Skeletal muscle tissue (tissue), 3 donors: ENCODE measurements at regions not wholly inside any gene's neighbourhood (a gene's known extent, or its start where the extent isn't known, plus 50 kb on each side); places are given as distances from the start of the nearest gene placed in this dataset.

Source experiments
- H3K27ac ChIP-seq: one replicate; pipeline ENCODE4 v1.7.0; 2013; ENCODE audit warnings: mild to moderate bottlenecking, low read depth, low read length, inconsistent platforms
- H3K27me3 ChIP-seq, 3 donors: one replicate each; pipeline ENCODE4 v1.7.0; 2013; ENCODE audit warnings: low read length in 3 of 3; ENCODE audit not compliant: control insufficient read depth in 3 of 3, insufficient read depth in 3 of 3
- H3K36me3 ChIP-seq, 3 donors: one replicate each; pipeline ENCODE4 v1.7.0; 2013; ENCODE audit warnings: low read length in 3 of 3; ENCODE audit not compliant: control insufficient read depth in 3 of 3, insufficient read depth in 3 of 3
- H3K4me1 ChIP-seq, 3 donors: one replicate each; pipeline ENCODE4 v1.7.0; 2013; ENCODE audit warnings: low read length in 3 of 3, mild to moderate bottlenecking in 3 of 3; ENCODE audit not compliant: control insufficient read depth in 3 of 3, insufficient read depth in 3 of 3
- H3K4me3 ChIP-seq, 3 donors: one replicate each; pipeline ENCODE4 v1.7.0; 2013; ENCODE audit warnings: low read length in 3 of 3
- H3K9ac ChIP-seq, 3 donors: one replicate each; pipeline ENCODE4 v1.7.0; 2013; ENCODE audit warnings: low read length in 3 of 3, mild to moderate bottlenecking in 3 of 3, moderate library complexity in 2 of 3, low read depth in 1 of 3
- H3K9me3 ChIP-seq, 3 donors: one replicate each; pipeline ENCODE4 v1.7.0; 2013; ENCODE audit warnings: low read length in 3 of 3; ENCODE audit not compliant: control insufficient read depth in 3 of 3
- donor health status: Osteomylitis.

DNA sequence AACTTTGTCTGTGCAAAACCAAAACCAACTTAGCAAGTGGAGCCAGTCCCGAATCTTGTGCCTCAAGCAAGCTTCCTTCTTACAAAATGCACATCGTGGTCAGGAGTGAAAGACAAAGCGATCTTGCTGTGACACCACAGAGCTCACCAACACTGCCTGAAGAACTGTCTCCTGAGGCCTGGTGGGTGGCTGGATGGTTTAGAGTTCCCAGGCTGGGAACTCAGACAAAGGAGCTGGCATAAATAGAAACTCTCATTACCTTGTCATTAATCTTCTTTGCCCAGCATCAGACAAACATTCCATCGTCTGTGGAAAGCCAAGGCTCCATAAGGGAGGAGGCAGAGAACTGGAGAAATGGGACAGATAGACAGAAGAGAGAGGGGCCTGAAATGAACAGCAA lies 144.8 kb downstream of the KCNA5 start:
- H3K27ac ChIP-seq: no peak overlapping the region
- no peaks in the 10 kb centered on the region for H3K9me3 ChIP-seq
- no peak overlapping the region for H3K4me3 ChIP-seq
- no peaks in the 10 kb centered on the region for H3K36me3 ChIP-seq
- no peaks in the 10 kb centered on the region for H3K27me3 ChIP-seq
- H3K9ac ChIP-seq: no peak overlapping the region
- H3K4me1 ChIP-seq: peaks cover 0 to 8% (median 3%) of the 10 kb centered on the region in 3 donors

DNA sequence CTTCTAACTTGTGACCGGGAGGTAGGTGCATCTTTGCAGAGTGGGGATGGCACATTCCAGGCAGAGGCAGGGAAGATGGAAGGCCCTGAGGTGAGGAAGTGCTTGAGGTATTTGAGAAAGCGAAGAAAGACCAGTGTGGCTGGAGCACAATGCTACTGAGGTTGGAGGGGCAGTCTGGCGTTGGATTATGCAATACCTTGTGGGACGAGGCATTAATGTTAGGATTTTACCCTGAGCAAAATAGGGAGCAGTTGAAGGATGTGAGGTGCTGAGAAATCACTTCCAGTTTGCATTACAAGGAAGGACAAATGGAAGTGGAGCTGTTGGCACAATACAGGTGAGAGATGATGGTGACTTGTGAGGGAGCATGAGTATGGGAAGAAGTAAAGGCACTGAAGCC lies 145.5 kb downstream of the KCNA5 start:
- no peaks in the 10 kb centered on the region for H3K36me3 ChIP-seq
- H3K27ac ChIP-seq: no peak overlapping the region
- H3K9ac ChIP-seq: no peak overlapping the region
- no peaks in the 10 kb centered on the region for H3K9me3 ChIP-seq
- H3K4me3 ChIP-seq: no peak overlapping the region
- peaks cover 0 to 8% (median 3%) of the 10 kb centered on the region in 3 donors for H3K4me1 ChIP-seq
- H3K27me3 ChIP-seq: no peaks in the 10 kb centered on the region

DNA sequence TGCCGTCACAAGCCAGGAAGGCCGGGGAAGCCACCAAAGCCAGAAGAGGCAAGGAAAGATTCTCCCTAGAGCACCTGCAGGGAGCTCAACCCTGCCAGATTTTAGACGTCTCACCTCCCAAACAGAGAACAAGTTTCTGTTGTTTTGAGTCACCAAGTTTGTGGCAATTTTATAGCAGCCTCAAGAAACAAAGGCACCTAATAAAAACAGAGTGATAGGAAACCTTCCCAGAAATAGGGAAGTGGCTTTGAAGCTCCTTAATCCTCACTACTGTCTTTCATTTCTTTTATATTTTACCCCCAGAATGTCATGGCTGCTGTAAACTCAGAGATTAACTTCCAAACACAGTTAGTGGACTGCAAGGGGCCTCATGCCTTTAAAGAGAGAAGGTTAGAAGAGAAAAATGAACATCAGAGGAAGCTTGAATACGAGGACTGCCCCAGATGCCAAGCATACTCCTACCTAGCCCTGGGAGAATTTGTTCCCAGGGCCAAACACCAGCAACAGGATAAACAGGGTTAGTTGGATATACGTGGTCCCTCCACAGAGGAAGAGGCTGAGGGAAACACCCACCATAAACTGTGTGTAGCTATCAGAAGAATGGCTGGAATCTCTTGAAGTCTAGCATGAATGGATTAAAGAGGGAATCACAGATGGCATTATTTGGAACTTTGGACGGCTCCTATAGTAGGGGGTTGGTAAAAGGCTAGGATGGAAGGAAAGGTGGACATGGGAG lies 148.3 kb downstream of the KCNA5 start:
- H3K9ac ChIP-seq: no peak overlapping the region
- H3K4me1 ChIP-seq: peaks cover 0 to 3% (median 0%) of the 10 kb centered on the region in 3 donors
- no peaks in the 10 kb centered on the region for H3K9me3 ChIP-seq
- no peaks in the 10 kb centered on the region for H3K27me3 ChIP-seq
- H3K27ac ChIP-seq: no peak overlapping the region
- H3K36me3 ChIP-seq: no peaks in the 10 kb centered on the region
- H3K4me3 ChIP-seq: no peak overlapping the region

DNA sequence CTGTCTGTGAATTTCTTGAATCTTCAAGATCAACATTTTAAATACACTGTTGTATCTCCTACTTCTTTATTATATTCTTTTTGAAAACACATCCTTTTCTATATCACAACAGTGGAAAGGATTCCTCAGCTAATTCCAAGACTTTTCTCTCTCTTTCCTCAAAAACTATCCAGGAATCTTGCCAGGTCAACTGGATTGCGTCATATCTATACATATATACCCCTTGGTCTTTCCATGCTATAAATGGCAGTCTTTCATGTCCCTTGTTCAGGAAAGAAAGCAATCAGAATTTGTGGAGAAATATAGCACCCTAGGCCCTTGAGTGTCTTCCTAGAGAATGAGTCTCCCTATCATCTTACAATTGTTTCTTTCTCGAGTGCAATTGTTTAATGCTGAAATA lies 149.0 kb downstream of the KCNA5 start:
- H3K9ac ChIP-seq: no peak overlapping the region
- H3K9me3 ChIP-seq: no peaks in the 10 kb centered on the region
- no peak overlapping the region for H3K4me3 ChIP-seq
- peaks cover 0 to 3% (median 0%) of the 10 kb centered on the region in 3 donors for H3K4me1 ChIP-seq
- H3K36me3 ChIP-seq: no peaks in the 10 kb centered on the region
- H3K27me3 ChIP-seq: no peaks in the 10 kb centered on the region
- no peak overlapping the region for H3K27ac ChIP-seq

DNA sequence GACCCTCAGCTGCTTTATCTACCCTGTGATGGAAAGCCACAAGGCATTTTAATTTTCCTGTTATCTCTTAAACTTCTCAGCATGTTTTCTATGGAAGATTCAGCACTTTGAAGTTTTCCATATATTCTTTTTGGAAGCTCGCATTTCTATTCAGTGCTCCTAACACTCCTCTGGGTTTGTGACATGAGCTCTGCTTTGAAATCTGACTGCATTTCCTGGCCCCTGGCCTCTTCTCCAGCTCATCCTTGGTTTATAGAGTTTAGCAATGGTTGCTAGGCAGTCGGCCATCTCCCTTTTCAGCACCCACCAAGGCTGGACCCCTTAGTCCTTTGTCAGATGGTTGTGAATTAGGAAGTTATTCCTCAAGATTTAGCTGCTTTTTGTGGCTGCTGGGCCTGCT lies 150.6 kb downstream of the KCNA5 start:
- no peak overlapping the region for H3K4me3 ChIP-seq
- no peaks in the 10 kb centered on the region for H3K4me1 ChIP-seq
- no peaks in the 10 kb centered on the region for H3K9me3 ChIP-seq
- no peak overlapping the region for H3K27ac ChIP-seq
- no peak overlapping the region for H3K9ac ChIP-seq
- H3K36me3 ChIP-seq: no peaks in the 10 kb centered on the region
- H3K27me3 ChIP-seq: no peaks in the 10 kb centered on the region

DNA sequence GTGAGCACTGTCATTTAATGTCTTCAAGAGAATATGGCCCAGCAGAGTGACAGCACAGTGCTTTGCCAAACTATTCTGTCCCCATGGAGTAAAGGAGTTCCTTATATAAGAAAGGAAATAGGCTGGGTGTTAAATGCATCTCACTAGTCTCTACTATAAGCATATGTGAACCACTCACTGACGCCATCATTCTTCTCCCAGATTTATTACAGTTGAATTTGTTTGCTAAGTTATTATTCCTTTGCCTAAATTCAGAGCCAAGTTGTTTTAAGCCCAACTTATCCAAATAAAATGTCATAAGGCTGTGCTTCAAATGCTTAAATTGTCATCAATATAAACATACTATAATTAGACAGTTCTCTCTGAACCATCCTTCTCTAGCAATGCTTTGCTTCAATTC lies 151.6 kb downstream of the KCNA5 start:
- H3K9me3 ChIP-seq: no peaks in the 10 kb centered on the region
- H3K4me3 ChIP-seq: no peak overlapping the region
- H3K27ac ChIP-seq: no peak overlapping the region
- peaks cover 0 to 3% (median 0%) of the 10 kb centered on the region in 3 donors for H3K27me3 ChIP-seq
- H3K4me1 ChIP-seq: no peaks in the 10 kb centered on the region
- no peaks in the 10 kb centered on the region for H3K36me3 ChIP-seq
- H3K9ac ChIP-seq: no peak overlapping the region

DNA sequence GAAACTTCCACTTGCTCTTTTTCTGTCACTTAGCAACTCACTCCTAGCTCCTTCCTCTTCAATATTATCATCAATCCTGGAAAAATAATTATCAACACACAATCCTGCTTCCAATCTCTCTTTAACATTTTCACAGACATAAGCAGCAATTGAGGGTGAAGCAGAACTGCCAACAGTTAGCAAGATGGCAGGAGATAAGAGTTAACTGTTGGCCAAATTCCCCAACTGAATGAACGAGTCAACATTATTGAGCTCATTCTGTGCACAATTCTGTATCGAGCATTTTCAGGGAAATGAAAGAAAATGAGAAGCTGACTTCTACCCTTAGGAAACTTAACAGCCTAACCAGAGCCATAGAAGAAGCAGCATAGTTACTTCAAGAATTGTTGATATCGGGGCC lies 152.0 kb downstream of the KCNA5 start:
- no peak overlapping the region for H3K27ac ChIP-seq
- H3K9ac ChIP-seq: no peak overlapping the region
- no peak overlapping the region for H3K4me3 ChIP-seq
- H3K9me3 ChIP-seq: no peaks in the 10 kb centered on the region
- peaks cover 0 to 3% (median 0%) of the 10 kb centered on the region in 3 donors for H3K27me3 ChIP-seq
- no peaks in the 10 kb centered on the region for H3K36me3 ChIP-seq
- H3K4me1 ChIP-seq: peaks cover 0 to 2% (median 1%) of the 10 kb centered on the region in 3 donors

DNA sequence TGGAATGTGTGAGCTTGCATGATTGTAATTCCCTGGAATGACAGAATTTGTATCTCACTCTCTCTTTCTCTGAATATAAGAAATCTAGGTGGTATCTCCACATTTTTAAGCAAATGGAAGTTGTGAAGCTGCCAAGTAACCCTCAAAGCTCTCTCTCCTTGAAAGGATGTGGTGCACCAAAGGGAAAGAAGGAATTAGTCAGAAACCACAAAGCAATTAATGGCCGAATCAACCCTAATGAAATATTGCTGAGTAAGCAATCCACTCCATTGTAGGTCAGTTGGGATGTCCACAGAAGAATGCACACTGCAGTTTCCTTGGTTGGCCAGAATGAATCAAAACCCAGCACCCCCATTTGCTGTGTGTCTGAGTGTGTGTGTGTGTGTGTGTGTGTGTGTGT lies 153.5 kb downstream of the KCNA5 start:
- Histone ChIP-seq H3K9ac (no peak overlapping the region), H3K27me3 (peaks cover 0 to 3% (median 0%) of the 10 kb centered on the region in 3 donors), H3K9me3 (no peaks in the 10 kb centered on the region), H3K27ac (no peak overlapping the region), H3K4me1 (peaks cover 0 to 6% (median 5%) of the 10 kb centered on the region in 3 donors), H3K36me3 (no peaks in the 10 kb centered on the region), H3K4me3 (no peak overlapping the region)

DNA sequence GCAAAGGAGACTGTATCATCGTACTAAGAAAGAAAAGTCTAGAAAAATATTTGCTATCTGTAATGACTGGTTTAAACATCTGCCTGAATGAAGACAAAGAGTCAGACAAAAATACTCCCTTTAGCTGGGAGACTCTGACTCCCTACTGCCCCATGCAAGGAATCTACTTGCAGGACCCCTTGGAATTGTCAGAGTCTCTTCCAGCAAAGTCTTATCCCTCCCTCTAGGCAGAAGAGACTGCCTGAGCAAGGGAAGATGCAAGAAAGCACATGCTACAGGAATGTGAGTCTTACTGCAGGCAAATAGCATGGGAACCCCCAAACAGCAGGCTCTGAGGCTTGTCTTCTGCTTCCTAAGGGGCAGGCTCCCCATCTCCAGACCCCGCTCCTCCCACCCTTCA lies 154.0 kb downstream of the KCNA5 start:
- H3K27me3 ChIP-seq: peaks cover 0 to 3% (median 0%) of the 10 kb centered on the region in 3 donors
- H3K36me3 ChIP-seq: no peaks in the 10 kb centered on the region
- peaks cover 0 to 6% (median 5%) of the 10 kb centered on the region in 3 donors for H3K4me1 ChIP-seq
- H3K9me3 ChIP-seq: no peaks in the 10 kb centered on the region
- H3K9ac ChIP-seq: no peak overlapping the region
- no peak overlapping the region for H3K27ac ChIP-seq
- no peak overlapping the region for H3K4me3 ChIP-seq

DNA sequence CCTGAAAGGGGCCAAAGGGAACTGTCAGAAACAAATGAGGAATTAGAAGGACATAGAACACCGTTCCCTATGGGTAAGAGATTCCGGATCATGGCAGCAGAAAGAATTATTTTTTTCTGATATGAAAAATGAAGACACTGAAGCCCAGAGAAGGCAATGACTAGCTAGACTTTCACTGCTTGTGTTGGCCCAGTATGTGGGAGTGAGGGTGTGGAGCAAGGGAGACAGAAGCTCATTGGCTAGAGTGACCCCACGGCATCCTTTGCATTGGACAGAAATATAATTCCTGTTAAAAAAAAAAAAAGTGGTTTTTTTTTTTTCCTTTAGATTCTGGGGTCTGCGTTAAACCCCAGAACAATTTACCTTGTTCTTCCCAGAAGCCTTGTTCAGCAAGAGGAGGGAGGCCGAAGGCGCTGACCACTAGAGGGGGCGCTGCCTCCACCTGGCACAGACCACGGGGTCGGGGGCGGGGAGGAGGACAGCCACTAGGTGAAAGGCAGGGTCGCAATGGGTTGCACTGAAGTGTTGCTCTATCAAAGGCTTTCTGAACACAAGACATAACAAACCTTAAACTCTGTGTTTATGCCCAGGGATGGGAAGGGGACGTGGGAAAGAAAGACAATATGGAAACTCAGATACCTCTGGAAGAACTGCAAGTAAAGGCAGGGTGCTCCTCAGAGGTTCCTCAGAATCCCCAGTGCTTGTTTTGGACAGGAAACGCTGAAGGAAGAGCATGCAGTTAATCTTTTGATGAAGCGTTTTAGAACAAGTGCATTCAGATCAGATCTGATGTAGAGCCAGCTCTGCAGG lies 156.8 kb downstream of the KCNA5 start:
- Histone ChIP-seq H3K4me3 (no peak overlapping the region), H3K27ac (no peak overlapping the region), H3K9ac (no peak overlapping the region), H3K36me3 (no peaks in the 10 kb centered on the region), H3K4me1 (peaks cover 0 to 6% (median 5%) of the 10 kb centered on the region in 3 donors), H3K27me3 (peaks cover 0 to 3% (median 0%) of the 10 kb centered on the region in 3 donors), H3K9me3 (peaks cover 0 to 2% (median 0%) of the 10 kb centered on the region in 3 donors)
